ENCODE measurements at regions not wholly inside any gene's neighbourhood (a gene's known extent, or its start where the extent isn't known, plus 50 kb on each side); places are given as distances from the start of the nearest gene placed in this dataset.

GRCh38 chr15:100705841-100706240 is 103.5 kb downstream of the ASB7 start (continued):
- TF ChIP-seq, protein P1, sequence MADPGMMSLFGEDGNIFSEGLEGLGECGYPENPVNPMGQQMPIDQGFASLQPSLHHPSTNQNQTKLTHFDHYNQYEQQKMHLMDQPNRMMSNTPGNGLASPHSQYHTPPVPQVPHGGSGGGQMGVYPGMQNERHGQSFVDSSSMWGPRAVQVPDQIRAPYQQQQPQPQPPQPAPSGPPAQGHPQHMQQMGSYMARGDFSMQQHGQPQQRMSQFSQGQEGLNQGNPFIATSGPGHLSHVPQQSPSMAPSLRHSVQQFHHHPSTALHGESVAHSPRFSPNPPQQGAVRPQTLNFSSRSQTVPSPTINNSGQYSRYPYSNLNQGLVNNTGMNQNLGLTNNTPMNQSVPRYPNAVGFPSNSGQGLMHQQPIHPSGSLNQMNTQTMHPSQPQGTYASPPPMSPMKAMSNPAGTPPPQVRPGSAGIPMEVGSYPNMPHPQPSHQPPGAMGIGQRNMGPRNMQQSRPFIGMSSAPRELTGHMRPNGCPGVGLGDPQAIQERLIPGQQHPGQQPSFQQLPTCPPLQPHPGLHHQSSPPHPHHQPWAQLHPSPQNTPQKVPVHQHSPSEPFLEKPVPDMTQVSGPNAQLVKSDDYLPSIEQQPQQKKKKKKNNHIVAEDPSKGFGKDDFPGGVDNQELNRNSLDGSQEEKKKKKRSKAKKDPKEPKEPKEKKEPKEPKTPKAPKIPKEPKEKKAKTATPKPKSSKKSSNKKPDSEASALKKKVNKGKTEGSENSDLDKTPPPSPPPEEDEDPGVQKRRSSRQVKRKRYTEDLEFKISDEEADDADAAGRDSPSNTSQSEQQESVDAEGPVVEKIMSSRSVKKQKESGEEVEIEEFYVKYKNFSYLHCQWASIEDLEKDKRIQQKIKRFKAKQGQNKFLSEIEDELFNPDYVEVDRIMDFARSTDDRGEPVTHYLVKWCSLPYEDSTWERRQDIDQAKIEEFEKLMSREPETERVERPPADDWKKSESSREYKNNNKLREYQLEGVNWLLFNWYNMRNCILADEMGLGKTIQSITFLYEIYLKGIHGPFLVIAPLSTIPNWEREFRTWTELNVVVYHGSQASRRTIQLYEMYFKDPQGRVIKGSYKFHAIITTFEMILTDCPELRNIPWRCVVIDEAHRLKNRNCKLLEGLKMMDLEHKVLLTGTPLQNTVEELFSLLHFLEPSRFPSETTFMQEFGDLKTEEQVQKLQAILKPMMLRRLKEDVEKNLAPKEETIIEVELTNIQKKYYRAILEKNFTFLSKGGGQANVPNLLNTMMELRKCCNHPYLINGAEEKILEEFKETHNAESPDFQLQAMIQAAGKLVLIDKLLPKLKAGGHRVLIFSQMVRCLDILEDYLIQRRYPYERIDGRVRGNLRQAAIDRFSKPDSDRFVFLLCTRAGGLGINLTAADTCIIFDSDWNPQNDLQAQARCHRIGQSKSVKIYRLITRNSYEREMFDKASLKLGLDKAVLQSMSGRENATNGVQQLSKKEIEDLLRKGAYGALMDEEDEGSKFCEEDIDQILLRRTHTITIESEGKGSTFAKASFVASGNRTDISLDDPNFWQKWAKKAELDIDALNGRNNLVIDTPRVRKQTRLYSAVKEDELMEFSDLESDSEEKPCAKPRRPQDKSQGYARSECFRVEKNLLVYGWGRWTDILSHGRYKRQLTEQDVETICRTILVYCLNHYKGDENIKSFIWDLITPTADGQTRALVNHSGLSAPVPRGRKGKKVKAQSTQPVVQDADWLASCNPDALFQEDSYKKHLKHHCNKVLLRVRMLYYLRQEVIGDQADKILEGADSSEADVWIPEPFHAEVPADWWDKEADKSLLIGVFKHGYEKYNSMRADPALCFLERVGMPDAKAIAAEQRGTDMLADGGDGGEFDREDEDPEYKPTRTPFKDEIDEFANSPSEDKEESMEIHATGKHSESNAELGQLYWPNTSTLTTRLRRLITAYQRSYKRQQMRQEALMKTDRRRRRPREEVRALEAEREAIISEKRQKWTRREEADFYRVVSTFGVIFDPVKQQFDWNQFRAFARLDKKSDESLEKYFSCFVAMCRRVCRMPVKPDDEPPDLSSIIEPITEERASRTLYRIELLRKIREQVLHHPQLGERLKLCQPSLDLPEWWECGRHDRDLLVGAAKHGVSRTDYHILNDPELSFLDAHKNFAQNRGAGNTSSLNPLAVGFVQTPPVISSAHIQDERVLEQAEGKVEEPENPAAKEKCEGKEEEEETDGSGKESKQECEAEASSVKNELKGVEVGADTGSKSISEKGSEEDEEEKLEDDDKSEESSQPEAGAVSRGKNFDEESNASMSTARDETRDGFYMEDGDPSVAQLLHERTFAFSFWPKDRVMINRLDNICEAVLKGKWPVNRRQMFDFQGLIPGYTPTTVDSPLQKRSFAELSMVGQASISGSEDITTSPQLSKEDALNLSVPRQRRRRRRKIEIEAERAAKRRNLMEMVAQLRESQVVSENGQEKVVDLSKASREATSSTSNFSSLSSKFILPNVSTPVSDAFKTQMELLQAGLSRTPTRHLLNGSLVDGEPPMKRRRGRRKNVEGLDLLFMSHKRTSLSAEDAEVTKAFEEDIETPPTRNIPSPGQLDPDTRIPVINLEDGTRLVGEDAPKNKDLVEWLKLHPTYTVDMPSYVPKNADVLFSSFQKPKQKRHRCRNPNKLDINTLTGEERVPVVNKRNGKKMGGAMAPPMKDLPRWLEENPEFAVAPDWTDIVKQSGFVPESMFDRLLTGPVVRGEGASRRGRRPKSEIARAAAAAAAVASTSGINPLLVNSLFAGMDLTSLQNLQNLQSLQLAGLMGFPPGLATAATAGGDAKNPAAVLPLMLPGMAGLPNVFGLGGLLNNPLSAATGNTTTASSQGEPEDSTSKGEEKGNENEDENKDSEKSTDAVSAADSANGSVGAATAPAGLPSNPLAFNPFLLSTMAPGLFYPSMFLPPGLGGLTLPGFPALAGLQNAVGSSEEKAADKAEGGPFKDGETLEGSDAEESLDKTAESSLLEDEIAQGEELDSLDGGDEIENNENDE (IDR thresholded peaks at IDR 0.05; ENCODE audit: insufficient replicate concordance, low read length) = no peak
- TF ChIP-seq RBBP5 (IDR thresholded peaks at IDR 0.05; ENCODE audit: borderline replicate concordance, low read depth, low read length) (no peak), CTCF (IDR thresholded peaks at IDR 0.05; ENCODE audit: control extremely low read depth in 1 of 3, insufficient read depth in 1 of 3, low read depth in 1 of 3, low read length in 3 of 3) (no peak), JUN (IDR thresholded peaks at IDR 0.05; ENCODE audit: low read depth, low read length) (no peak), SP2 (IDR thresholded peaks at IDR 0.05; ENCODE audit: low read length) (no peak), POLR2A (IDR thresholded peaks at IDR 0.05; ENCODE audit: control extremely low read depth in 1 of 2, low read depth in 2 of 2, low read length in 2 of 2) (no peak), POLR2AphosphoS5 (IDR thresholded peaks at IDR 0.05; ENCODE audit: low read depth, low read length) (no peak), SP4 (IDR thresholded peaks at IDR 0.05; ENCODE audit: low read length) (no peak), CHD2 (IDR thresholded peaks at IDR 0.05; ENCODE audit: low read length) (no peak)

All from H1 (cell line).